Brain microvascular endothelial cell (primary cell): ENCODE measurements at regions not wholly inside any gene's neighbourhood (a gene's known extent, or its start where the extent isn't known, plus 50 kb on each side); places are given as distances from the start of the nearest gene placed in this dataset.

Experiments
- DNase-seq: peaks from one replicate; pipeline ENCODE4 v3.0.0-alpha.2; 2020
- H3K27ac ChIP-seq: fragments of 250-450 bp; sonication (Bioruptor Pico); 2 replicates; pipeline ENCODE4 v1.5.1; 2020; ENCODE audit warnings: mild to moderate bottlenecking, moderate library complexity
- H3K27me3 ChIP-seq: fragments of 250-450 bp; sonication (Bioruptor Pico); replicated peaks from 2 replicates; pipeline ENCODE4 v1.5.1; 2020; ENCODE audit warnings: mild to moderate bottlenecking
- H3K36me3 ChIP-seq: fragments of 250-450 bp; sonication (Bioruptor Pico); replicated peaks from 2 replicates; pipeline ENCODE4 v1.5.1; 2020; ENCODE audit warnings: mild to moderate bottlenecking
- H3K4me3 ChIP-seq: 2 replicates; pipeline ENCODE4 v1.5.1; 2011; ENCODE audit warnings: low read depth, mild to moderate bottlenecking, control low read depth, low read length, moderate library complexity
- in situ Hi-C: cut with HindIII; loops from 2 replicates; pipeline ENCODE4 v1.10.0; 2017; ENCODE audit warnings: low sequenced_read_pairs, low pct_ligation_motif_present
- TF ChIP-seq, protein P1 (sequence below): IDR thresholded peaks from 2 replicates; pipeline ENCODE4 v1.5.1; 2011; ENCODE audit warnings: low read depth, mild to moderate bottlenecking, moderate library complexity, low read length, control low read depth, inconsistent platforms; ENCODE audit errors: missing control alignments

DNA sequence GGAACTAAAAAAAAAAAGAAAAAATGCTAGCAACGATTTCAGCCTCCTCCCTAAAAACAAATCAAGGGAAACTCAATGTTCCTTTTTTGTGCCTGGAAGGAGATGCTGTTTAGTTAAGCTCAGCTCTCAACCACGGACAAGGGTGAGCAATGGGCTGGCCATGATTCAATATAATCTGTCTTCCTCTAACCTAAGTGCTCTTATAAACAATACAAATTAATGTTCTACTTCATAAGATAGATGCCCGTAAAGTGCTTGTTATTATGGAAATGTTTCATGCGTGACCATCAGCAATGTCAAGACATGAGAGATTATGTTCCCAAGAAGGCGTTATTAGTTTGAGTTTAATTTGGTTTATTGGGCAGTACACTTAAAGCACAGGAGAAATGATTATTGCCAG is 320.3 kb downstream of the SFMBT2 start:
- DNase-seq: no peak
- no peak overlapping the region for H3K27ac ChIP-seq
- no peak overlapping the region for H3K4me3 ChIP-seq
- no peaks in the 10 kb centered on the region for H3K36me3 ChIP-seq
- in situ Hi-C loops: no loop called here
- H3K27me3 ChIP-seq: no peaks in the 10 kb centered on the region
- TF ChIP-seq, protein P1, sequence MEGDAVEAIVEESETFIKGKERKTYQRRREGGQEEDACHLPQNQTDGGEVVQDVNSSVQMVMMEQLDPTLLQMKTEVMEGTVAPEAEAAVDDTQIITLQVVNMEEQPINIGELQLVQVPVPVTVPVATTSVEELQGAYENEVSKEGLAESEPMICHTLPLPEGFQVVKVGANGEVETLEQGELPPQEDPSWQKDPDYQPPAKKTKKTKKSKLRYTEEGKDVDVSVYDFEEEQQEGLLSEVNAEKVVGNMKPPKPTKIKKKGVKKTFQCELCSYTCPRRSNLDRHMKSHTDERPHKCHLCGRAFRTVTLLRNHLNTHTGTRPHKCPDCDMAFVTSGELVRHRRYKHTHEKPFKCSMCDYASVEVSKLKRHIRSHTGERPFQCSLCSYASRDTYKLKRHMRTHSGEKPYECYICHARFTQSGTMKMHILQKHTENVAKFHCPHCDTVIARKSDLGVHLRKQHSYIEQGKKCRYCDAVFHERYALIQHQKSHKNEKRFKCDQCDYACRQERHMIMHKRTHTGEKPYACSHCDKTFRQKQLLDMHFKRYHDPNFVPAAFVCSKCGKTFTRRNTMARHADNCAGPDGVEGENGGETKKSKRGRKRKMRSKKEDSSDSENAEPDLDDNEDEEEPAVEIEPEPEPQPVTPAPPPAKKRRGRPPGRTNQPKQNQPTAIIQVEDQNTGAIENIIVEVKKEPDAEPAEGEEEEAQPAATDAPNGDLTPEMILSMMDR: no peak

DNA sequence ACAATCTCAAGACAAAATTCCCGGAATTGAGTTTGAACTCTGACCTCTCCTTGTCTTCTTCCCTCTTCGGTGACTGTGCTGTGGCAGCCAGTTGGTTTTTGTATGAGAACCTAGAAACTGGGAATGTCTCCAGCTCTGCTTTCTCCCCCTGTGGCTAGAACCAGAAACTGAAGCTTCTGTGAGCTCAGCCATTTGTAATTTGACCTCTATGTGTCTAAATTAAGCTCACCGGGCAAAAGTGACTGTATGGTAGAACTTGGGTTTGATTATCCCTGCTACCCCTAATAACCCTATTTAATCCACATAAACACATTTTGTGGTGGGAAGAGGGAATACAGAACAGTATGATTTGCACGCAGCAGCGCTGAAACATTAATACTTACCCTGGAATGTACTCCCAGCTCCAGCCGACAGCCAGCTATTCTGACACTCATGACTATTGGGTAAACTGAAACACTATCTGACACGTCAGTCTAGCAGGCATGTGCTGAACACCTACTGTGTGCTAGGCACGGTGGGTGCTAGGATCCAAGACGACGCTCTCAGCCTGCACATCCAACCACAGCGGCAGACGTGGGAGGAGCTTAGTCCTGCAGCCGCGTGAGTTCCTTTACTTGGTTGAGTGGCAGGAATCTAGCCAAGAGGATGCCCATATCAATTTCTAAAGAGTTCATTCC is 324.8 kb downstream of the SFMBT2 start:
- TF ChIP-seq, protein P1: peak; percentile 51
- peak; percentile 39 for DNase-seq
- H3K27ac ChIP-seq: no peak overlapping the region
- in situ Hi-C loops: no loop called here
- H3K4me3 ChIP-seq: no peak overlapping the region
- H3K27me3 ChIP-seq: no peaks in the 10 kb centered on the region
- no peaks in the 10 kb centered on the region for H3K36me3 ChIP-seq

DNA sequence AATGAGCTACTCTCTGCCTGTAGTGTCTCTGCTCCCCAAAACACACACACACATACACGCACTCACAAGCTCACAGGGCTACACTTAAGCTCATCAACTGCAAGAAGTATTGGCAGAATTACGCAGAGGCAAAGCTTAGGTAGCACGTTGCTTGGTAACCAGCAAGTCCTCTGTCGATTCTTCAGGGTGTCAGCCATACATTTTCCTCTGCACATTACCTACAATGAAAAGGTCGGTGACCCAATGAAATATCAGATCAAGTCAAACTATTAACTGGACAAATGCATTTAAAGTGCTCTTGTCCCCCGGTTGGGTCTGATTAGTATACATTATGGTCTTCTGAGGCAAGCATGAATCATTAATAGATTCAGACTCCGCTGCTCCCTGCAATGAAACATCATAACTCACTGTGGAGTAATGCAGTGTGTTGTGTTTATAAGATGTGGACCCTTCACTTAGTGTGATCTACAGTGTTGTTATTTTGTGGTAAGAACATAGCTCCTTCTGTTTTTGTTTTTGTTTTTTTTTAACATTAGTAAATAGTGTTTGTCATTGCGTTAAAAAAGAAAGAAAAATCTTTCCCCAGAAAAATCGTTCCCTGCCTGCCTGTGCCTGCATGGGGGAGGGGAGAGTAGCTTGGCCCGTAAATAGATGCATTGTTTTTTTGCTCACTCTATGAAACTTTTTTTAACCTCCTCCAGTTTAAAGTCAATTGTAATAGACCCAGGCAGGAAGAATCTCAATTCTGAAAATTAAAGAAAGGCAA is 325.5 kb downstream of the SFMBT2 start:
- Histone ChIP-seq H3K4me3 (no peak overlapping the region), H3K36me3 (no peaks in the 10 kb centered on the region), H3K27ac (no peak overlapping the region), H3K27me3 (no peaks in the 10 kb centered on the region)
- TF ChIP-seq, protein P1: no peak
- in situ Hi-C loops: no loop called here
- DNase-seq: no peak

GRCh38 chr10:7084280-7085005 is 326.4 kb downstream of the SFMBT2 start:
- no peak for DNase-seq
- no peak overlapping the region for H3K4me3 ChIP-seq
- TF ChIP-seq, protein P1: no peak
- H3K27ac ChIP-seq: no peak overlapping the region
- H3K36me3 ChIP-seq: no peaks in the 10 kb centered on the region
- in situ Hi-C loops: no loop called here
- no peaks in the 10 kb centered on the region for H3K27me3 ChIP-seq

DNA sequence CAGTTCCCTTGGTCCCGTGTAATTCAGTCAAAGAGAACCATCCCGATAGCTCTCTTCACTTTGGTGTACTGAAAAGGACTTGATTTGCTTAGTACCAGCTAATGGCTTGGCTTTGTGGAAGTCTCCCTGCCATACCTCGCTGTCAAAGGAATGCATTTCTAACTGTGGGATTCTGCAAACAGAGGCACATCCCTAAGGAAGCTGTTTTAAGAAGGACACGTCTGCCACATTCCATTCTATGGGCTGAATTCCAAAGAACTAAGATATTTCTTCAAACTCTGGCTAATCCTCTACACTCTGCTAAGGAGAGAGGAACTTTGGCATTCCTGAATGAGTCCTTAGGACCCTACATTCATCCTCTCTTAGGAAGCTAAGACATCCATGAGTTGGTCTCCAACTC is 327.9 kb downstream of the SFMBT2 start:
- DNase-seq: no peak
- Histone ChIP-seq H3K27ac (no peak overlapping the region), H3K4me3 (no peak overlapping the region), H3K27me3 (no peaks in the 10 kb centered on the region), H3K36me3 (no peaks in the 10 kb centered on the region)
- TF ChIP-seq, protein P1: no peak
- in situ Hi-C loops: no loop called here
